Smooth muscle cell (in vitro differentiated cells): ENCODE measurements at regions not wholly inside any gene's neighbourhood (a gene's known extent, or its start where the extent isn't known, plus 50 kb on each side); places are given as distances from the start of the nearest gene placed in this dataset.
"Not testable (repeated sequence)": the region's sequence is repeated elsewhere in the genome, so short reads cannot be mapped to it uniquely, and the experiment has no call there.

Source experiments
- DNase-seq: peaks from one replicate; lab custom pipeline; 2025; ENCODE audit not compliant: unreplicated experiment; lab: John Stamatoyannopoulos, UW
- H2AFZ ChIP-seq: fragments of 200-600 bp; sonication (generic); 2 replicates; pipeline ENCODE4 v1.6.0; 2016; ENCODE audit warnings: antibody characterized with exemption, low read depth, mild to moderate bottlenecking
- H3F3A ChIP-seq: fragments of 200-600 bp; sonication (generic); 2 replicates; pipeline ENCODE4 v1.6.0; 2017; ENCODE audit warnings: antibody characterized with exemption, low read depth
- H3K27ac ChIP-seq: fragments of 200-600 bp; sonication (generic); 2 replicates; pipeline ENCODE4 v1.5.1; 2016; ENCODE audit warnings: low read depth, mild to moderate bottlenecking
- H3K27me3 ChIP-seq: fragments of 200-600 bp; sonication (generic); 2 replicates; pipeline ENCODE4 v1.6.1; 2016; ENCODE audit warnings: low read depth, mild to moderate bottlenecking
- H3K36me3 ChIP-seq: fragments of 200-600 bp; sonication (generic); 2 replicates; pipeline ENCODE4 v1.5.1; 2016; ENCODE audit warnings: low read depth
- H3K4me1 ChIP-seq: fragments of 200-600 bp; sonication (generic); 2 replicates; pipeline ENCODE4 v1.5.1; 2016; ENCODE audit warnings: low read depth
- H3K4me2 ChIP-seq: fragments of 200-600 bp; sonication (generic); 2 replicates; pipeline ENCODE4 v1.6.0; 2016; ENCODE audit warnings: mild to moderate bottlenecking
- H3K4me3 ChIP-seq: fragments of 200-600 bp; sonication (generic); 2 replicates; pipeline ENCODE4 v1.5.1; 2016; ENCODE audit warnings: mild to moderate bottlenecking
- H3K79me2 ChIP-seq: fragments of 200-600 bp; sonication (generic); 2 replicates; pipeline ENCODE4 v1.6.0; 2016; ENCODE audit warnings: low read depth, mild to moderate bottlenecking
- H3K9ac ChIP-seq: fragments of 200-600 bp; sonication (generic); 2 replicates; pipeline ENCODE4 v1.6.0; 2016; ENCODE audit warnings: low read depth
- H3K9me3 ChIP-seq: fragments of 200-600 bp; sonication (generic); replicated peaks from 2 replicates; pipeline ENCODE4 v1.5.1; 2016; ENCODE audit warnings: low read depth
- H4K20me1 ChIP-seq: fragments of 200-600 bp; sonication (generic); 2 replicates; pipeline ENCODE4 v1.6.0; 2016; ENCODE audit warnings: low read depth
- CTCF ChIP-seq: fragments of 200-600 bp; sonication (generic); IDR thresholded peaks from 2 replicates; pipeline ENCODE4 v1.5.1; 2017; ENCODE audit warnings: borderline replicate concordance, mild to moderate bottlenecking, antibody characterized with exemption; ENCODE audit not compliant: insufficient read depth, poor library complexity, severe bottlenecking
- WGBS: methylation state at CpG from one replicate; pipeline ENCODE4 v1.1.7; 2016; ENCODE audit warnings: low lambda C conversion rate; 5-methylcytosine and 5-hydroxymethylcytosine counted together

- no peak for TF ChIP-seq CTCF
- no peaks in the 10 kb centered on the region for H3F3A ChIP-seq
- no peak overlapping the region for H3K4me3 ChIP-seq
- no peaks in the 10 kb centered on the region for H3K9me3 ChIP-seq
- H3K79me2 ChIP-seq, result no peaks in the 10 kb centered on the region
- DNase-seq, result no peak
- H2AFZ ChIP-seq, result no peak overlapping the region
- H3K27ac ChIP-seq, result peak overlapping the region; percentile 72
- peaks cover 3% of the 10 kb centered on the region for H3K27me3 ChIP-seq
- H3K9ac ChIP-seq, result no peak overlapping the region
- no peaks in the 10 kb centered on the region for H3K36me3 ChIP-seq
- WGBS, result 48% methylated on average over 2 of the region's 2 CpGs
- H3K4me1 ChIP-seq, result no peaks in the 10 kb centered on the region
- no peak overlapping the region for H3K4me2 ChIP-seq
- H4K20me1 ChIP-seq, result no peaks in the 10 kb centered on the region
Observed at GRCh38 chr7:69114374-69114773, 483.9 kb upstream of the AUTS2 start.

- Histone ChIP-seq H4K20me1 (no peaks in the 10 kb centered on the region), H3K27ac (peak overlapping the region; percentile 72), H3K79me2 (no peaks in the 10 kb centered on the region), H2AFZ (no peak overlapping the region), H3K9me3 (no peaks in the 10 kb centered on the region), H3K9ac (no peak overlapping the region), H3K27me3 (peaks cover 3% of the 10 kb centered on the region), H3K4me3 (no peak overlapping the region), H3K36me3 (no peaks in the 10 kb centered on the region), H3K4me1 (no peaks in the 10 kb centered on the region), H3F3A (no peaks in the 10 kb centered on the region), H3K4me2 (no peak overlapping the region)
- 26% methylated on average over 3 of the region's 3 CpGs for WGBS
- no peak for DNase-seq
- TF ChIP-seq CTCF, result no peak
Observed at GRCh38 chr7:69115788-69116187, 482.5 kb upstream of the AUTS2 start.

- 74% methylated on average over 4 of the region's 4 CpGs for WGBS
- H3F3A ChIP-seq, H3K4me1 ChIP-seq, H3K9me3 ChIP-seq, H3K4me2 ChIP-seq, H3K36me3 ChIP-seq, DNase-seq, H4K20me1 ChIP-seq, H2AFZ ChIP-seq, H3K4me3 ChIP-seq, H3K9ac ChIP-seq, H3K79me2 ChIP-seq, H3K27me3 ChIP-seq: not testable (repeated sequence)
- peak overlapping the region; percentile 72 for H3K27ac ChIP-seq
Observed at GRCh38 chr7:69116196-69116595, 482.1 kb upstream of the AUTS2 start.

- no peak overlapping the region for H3K9ac ChIP-seq
- H4K20me1 ChIP-seq, result no peaks in the 10 kb centered on the region
- no peaks in the 10 kb centered on the region for H3K4me1 ChIP-seq
- no peak for DNase-seq
- H3K36me3 ChIP-seq, result no peaks in the 10 kb centered on the region
- peaks cover 11% of the 10 kb centered on the region for H3K27me3 ChIP-seq
- no peak overlapping the region for H3K4me2 ChIP-seq
- no peaks in the 10 kb centered on the region for H3K79me2 ChIP-seq
- H3K4me3 ChIP-seq, result no peak overlapping the region
- H3F3A ChIP-seq, result no peaks in the 10 kb centered on the region
- no peak overlapping the region for H3K27ac ChIP-seq
- WGBS, result 87% methylated on average over 7 of the region's 7 CpGs
- no peaks in the 10 kb centered on the region for H3K9me3 ChIP-seq
- H2AFZ ChIP-seq, result no peak overlapping the region
- no peak for TF ChIP-seq CTCF
Observed at GRCh38 chr7:69122953-69123352, 475.3 kb upstream of the AUTS2 start.
